ENCODE measurements at regions not wholly inside any gene's neighbourhood (a gene's known extent, or its start where the extent isn't known, plus 50 kb on each side); places are given as distances from the start of the nearest gene placed in this dataset.

- TF ChIP-seq CTCF (conservative IDR thresholded peaks at IDR 0.05) (peak; percentile 42), ZFX (IDR thresholded peaks at IDR 0.05) (no peak)
Observed at GRCh38 chrX:95505721-95506120, 1178.9 kb upstream of the DIAPH2 start.

Data from C4-2B (cell line).